Activated CD8-positive, alpha-beta memory T cell treated with anti-CD3 and anti-CD28 coated beads, Interleukin-2, amount 50 U/mL, for 48 hours (primary cell): ENCODE measurements at regions not wholly inside any gene's neighbourhood (a gene's known extent, or its start where the extent isn't known, plus 50 kb on each side); places are given as distances from the start of the nearest gene placed in this dataset.

ENCODE experiments used
- DNase-seq: peaks from one replicate; pipeline ENCODE4 v3.0.0-alpha.2; 2020

GRCh38 chr16:89043636-89044417, 49.8 kb upstream of the ACSF3 start:
- DNase-seq: no peak
